ENCODE measurements at regions not wholly inside any gene's neighbourhood (a gene's known extent, or its start where the extent isn't known, plus 50 kb on each side); places are given as distances from the start of the nearest gene placed in this dataset.

- no peak for TF ChIP-seq GATA3 (IDR thresholded peaks at IDR 0.05; ENCODE audit: low read depth, low read length)
Observed at GRCh38 chr16:86910161-86910769, 331.9 kb downstream of the FOXL1 start.

GRCh38 chr16:86911437-86911958 is 333.1 kb downstream of the FOXL1 start:
- no peak for TF ChIP-seq GATA3 (IDR thresholded peaks at IDR 0.05; ENCODE audit: low read depth, low read length)
- no peak for TF ChIP-seq GATA2 (IDR thresholded peaks at IDR 0.05; ENCODE audit: low read depth, low read length)

- TF ChIP-seq GATA3 (IDR thresholded peaks at IDR 0.05; ENCODE audit: low read depth, low read length) (no peak), GATA2 (IDR thresholded peaks at IDR 0.05; ENCODE audit: low read depth, low read length) (no peak)
Observed at GRCh38 chr16:86913886-86914285, 335.5 kb downstream of the FOXL1 start.

GRCh38 chr16:86914876-86915717 is 336.7 kb downstream of the FOXL1 start:
- TF ChIP-seq GATA2 (IDR thresholded peaks at IDR 0.05; ENCODE audit: low read depth, low read length), result no peak
- TF ChIP-seq GATA3 (IDR thresholded peaks at IDR 0.05; ENCODE audit: low read depth, low read length), result no peak

GRCh38 chr16:86917471-86918365 is 339.4 kb downstream of the FOXL1 start:
- TF ChIP-seq GATA3 (IDR thresholded peaks at IDR 0.05; ENCODE audit: low read depth, low read length), result no peak
- no peak for TF ChIP-seq GATA2 (IDR thresholded peaks at IDR 0.05; ENCODE audit: low read depth, low read length)

- no peak for TF ChIP-seq GATA2 (IDR thresholded peaks at IDR 0.05; ENCODE audit: low read depth, low read length)
- TF ChIP-seq GATA3 (IDR thresholded peaks at IDR 0.05; ENCODE audit: low read depth, low read length), result no peak
Observed at GRCh38 chr16:86918637-86919036, 340.3 kb downstream of the FOXL1 start.

GRCh38 chr16:86919078-86919477 is 340.7 kb downstream of the FOXL1 start:
- TF ChIP-seq GATA3 (IDR thresholded peaks at IDR 0.05; ENCODE audit: low read depth, low read length) (no peak), GATA2 (IDR thresholded peaks at IDR 0.05; ENCODE audit: low read depth, low read length) (no peak)

- TF ChIP-seq GATA2 (IDR thresholded peaks at IDR 0.05; ENCODE audit: low read depth, low read length), result no peak
- no peak for TF ChIP-seq GATA3 (IDR thresholded peaks at IDR 0.05; ENCODE audit: low read depth, low read length)
Observed at GRCh38 chr16:86919578-86920305, 341.4 kb downstream of the FOXL1 start.

GRCh38 chr16:86921289-86921688 is 342.9 kb downstream of the FOXL1 start:
- TF ChIP-seq GATA3 (IDR thresholded peaks at IDR 0.05; ENCODE audit: low read depth, low read length) (no peak), GATA2 (IDR thresholded peaks at IDR 0.05; ENCODE audit: low read depth, low read length) (no peak)

GRCh38 chr16:86922311-86922710 is 344.0 kb downstream of the FOXL1 start:
- TF ChIP-seq GATA3 (IDR thresholded peaks at IDR 0.05; ENCODE audit: low read depth, low read length) (no peak), GATA2 (IDR thresholded peaks at IDR 0.05; ENCODE audit: low read depth, low read length) (no peak)

- TF ChIP-seq GATA2 (IDR thresholded peaks at IDR 0.05; ENCODE audit: low read depth, low read length) (no peak), GATA3 (IDR thresholded peaks at IDR 0.05; ENCODE audit: low read depth, low read length) (no peak)
Observed at GRCh38 chr16:86923656-86924055, 345.3 kb downstream of the FOXL1 start.

- no peak for TF ChIP-seq GATA3 (IDR thresholded peaks at IDR 0.05; ENCODE audit: low read depth, low read length)
- no peak for TF ChIP-seq GATA2 (IDR thresholded peaks at IDR 0.05; ENCODE audit: low read depth, low read length)
Observed at GRCh38 chr16:86924537-86924936, 346.2 kb downstream of the FOXL1 start.

GRCh38 chr16:86925067-86925791 is 346.9 kb downstream of the FOXL1 start:
- TF ChIP-seq GATA3 (IDR thresholded peaks at IDR 0.05; ENCODE audit: low read depth, low read length), result no peak
- TF ChIP-seq GATA2 (IDR thresholded peaks at IDR 0.05; ENCODE audit: low read depth, low read length), result no peak
